CD4-positive, CD25-positive, alpha-beta regulatory T cell (primary cell): ENCODE measurements at regions not wholly inside any gene's neighbourhood (a gene's known extent, or its start where the extent isn't known, plus 50 kb on each side); places are given as distances from the start of the nearest gene placed in this dataset.

Experiments
- ATAC-seq, 2 donors: fragments of 150-1000 bp; cut with Tn5 transposase; one replicate each; pipeline ENCODE4 v1.10.0; 2021; ENCODE audit warnings: low read depth in 2 of 2, moderate number of reproducible peaks in 2 of 2, moderate library complexity in 1 of 2
- DNase-seq, 3 donors: peaks; one replicate each; pipeline versions ENCODE4 v3.0.0 to v3.0.0-alpha.2; 2012 to 2022; ENCODE audit warnings: mixed read lengths in 1 of 3
- H3K27ac ChIP-seq: one replicate; pipeline ENCODE4 v1.7.0; 2013; ENCODE audit warnings: mild to moderate bottlenecking, low read length; ENCODE audit not compliant: insufficient read depth, poor library complexity, severe bottlenecking
- H3K27me3 ChIP-seq: one replicate; pipeline ENCODE4 v1.7.0; 2013; ENCODE audit warnings: low read length; ENCODE audit not compliant: control insufficient read depth, insufficient read depth
- H3K36me3 ChIP-seq: one replicate; pipeline ENCODE4 v1.7.0; 2013; ENCODE audit warnings: mild to moderate bottlenecking, low read length, moderate library complexity; ENCODE audit not compliant: control insufficient read depth, insufficient read depth
- H3K4me1 ChIP-seq: 2 replicates; pipeline ENCODE4 v1.7.0; 2013; ENCODE audit warnings: mild to moderate bottlenecking, low read length; ENCODE audit not compliant: insufficient read depth, control insufficient read depth, poor library complexity, severe bottlenecking
- H3K4me3 ChIP-seq: one replicate; pipeline ENCODE4 v1.7.0; 2013; ENCODE audit warnings: low read depth, mild to moderate bottlenecking, low read length, moderate library complexity
- H3K9me3 ChIP-seq, 2 experiments: 1 replicate in 1 of 2; 2 replicates in 1 of 2; pipeline ENCODE4 v1.7.0; 2013; ENCODE audit warnings: low read length in 2 of 2, mild to moderate bottlenecking in 1 of 2, moderate library complexity in 1 of 2; ENCODE audit not compliant: control insufficient read depth in 2 of 2
- H3K27ac Mint-ChIP-seq, 3 donors: one replicate each; pipeline ENCODE4 v1.8.0; 2020 to 2022; ENCODE audit warnings: mild to moderate bottlenecking in 3 of 3, mixed read lengths in 3 of 3, moderate library complexity in 2 of 3
- H3K27me3 Mint-ChIP-seq: one replicate; pipeline ENCODE4 v1.8.0; 2022; ENCODE audit warnings: mild to moderate bottlenecking, mixed read lengths
- H3K36me3 Mint-ChIP-seq: one replicate; pipeline ENCODE4 v1.8.0; 2020; ENCODE audit warnings: mixed read lengths
- H3K4me1 Mint-ChIP-seq, 4 donors: one replicate each; pipeline ENCODE4 v1.8.0; 2020 to 2022; ENCODE audit warnings: mixed read lengths in 4 of 4, mild to moderate bottlenecking in 1 of 4
- H3K4me3 Mint-ChIP-seq, 4 donors: one replicate each; pipeline ENCODE4 v1.8.0; 2020 to 2022; ENCODE audit warnings: mild to moderate bottlenecking in 4 of 4, mixed read lengths in 4 of 4, moderate library complexity in 3 of 4
- H3K9me3 Mint-ChIP-seq, 7 donors: one replicate each; pipeline ENCODE4 v1.8.0; 2020 to 2022; ENCODE audit warnings: mixed read lengths in 7 of 7, mild to moderate bottlenecking in 3 of 7, moderate library complexity in 2 of 7

- Histone ChIP-seq H3K27me3 (peaks cover 21% of the 10 kb centered on the region), H3K36me3 (no peaks in the 10 kb centered on the region), H3K27ac (no peak overlapping the region), H3K4me3 (no peak overlapping the region), H3K4me1 (no peaks in the 10 kb centered on the region), H3K9me3 (no peaks in the 10 kb centered on the region)
- Mint-ChIP-seq H3K4me1 (peaks cover 0 to 12% (median 2%) of the 10 kb centered on the region in 4 donors), H3K9me3 (no peaks in the 10 kb centered on the region), H3K27ac (no peak overlapping the region), H3K4me3 (no peak overlapping the region), H3K36me3 (no peaks in the 10 kb centered on the region), H3K27me3 (peaks cover 51% of the 10 kb centered on the region)
- ATAC-seq (no peak), DNase-seq (no peak)
Observed at GRCh38 chr12:107311682-107312081, 218.3 kb upstream of the CRY1 start.

GRCh38 chr12:107317751-107318555, 224.6 kb upstream of the CRY1 start:
- H3K36me3 ChIP-seq, result no peaks in the 10 kb centered on the region
- H3K4me1 ChIP-seq, result peaks cover 31% of the 10 kb centered on the region
- H3K27me3 ChIP-seq, result peaks cover 8% of the 10 kb centered on the region
- H3K4me3 ChIP-seq, result peak overlapping the region; percentile 51
- Mint-ChIP-seq H3K4me1 (peaks cover 10 to 37% (median 23%) of the 10 kb centered on the region in 4 donors), H3K27me3 (peaks cover 68% of the 10 kb centered on the region), H3K9me3 (no peaks in the 10 kb centered on the region), H3K36me3 (no peaks in the 10 kb centered on the region), H3K4me3 (peak overlapping the region; percentile 83 to 93 (median 88)), H3K27ac (peak overlapping the region in 1 of 3 donors; percentile 33)
- H3K27ac ChIP-seq, result no peak overlapping the region
- DNase-seq, result peak; percentile 76 to 95 (median 81)
- ATAC-seq, result peak; percentile 70 to 72
- H3K9me3 ChIP-seq, result no peaks in the 10 kb centered on the region

GRCh38 chr12:107318556-107318805, 225.1 kb upstream of the CRY1 start:
- DNase-seq, result no peak
- no peaks in the 10 kb centered on the region for H3K36me3 ChIP-seq
- peaks cover 66% of the 10 kb centered on the region for H3K27me3 Mint-ChIP-seq
- H3K27me3 ChIP-seq, result peaks cover 11% of the 10 kb centered on the region
- no peaks in the 10 kb centered on the region for H3K9me3 ChIP-seq
- no peaks in the 10 kb centered on the region for H3K36me3 Mint-ChIP-seq
- no peak overlapping the region for H3K4me3 ChIP-seq
- H3K27ac Mint-ChIP-seq, result peak overlapping the region in 2 of 3 donors; percentile 21 to 34
- peaks cover 31% of the 10 kb centered on the region for H3K4me1 ChIP-seq
- no peaks in the 10 kb centered on the region for H3K9me3 Mint-ChIP-seq
- no peak for ATAC-seq
- no peak overlapping the region for H3K27ac ChIP-seq
- H3K4me1 Mint-ChIP-seq, result peaks cover 10 to 42% (median 26%) of the 10 kb centered on the region in 4 donors
- peak overlapping the region; percentile 83 to 93 (median 88) for H3K4me3 Mint-ChIP-seq

- Histone ChIP-seq H3K36me3 (no peaks in the 10 kb centered on the region), H3K4me1 (peaks cover 31% of the 10 kb centered on the region), H3K27ac (no peak overlapping the region), H3K27me3 (peaks cover 11% of the 10 kb centered on the region), H3K9me3 (no peaks in the 10 kb centered on the region), H3K4me3 (peak overlapping the region; percentile 26)
- no peak for ATAC-seq
- DNase-seq, result peak in 2 of 3 donors; percentile 6 to 41
- Mint-ChIP-seq H3K27ac (peak overlapping the region in 2 of 3 donors; percentile 25 to 34), H3K4me3 (peak overlapping the region; percentile 87 to 99 (median 92)), H3K27me3 (peaks cover 61% of the 10 kb centered on the region), H3K9me3 (peaks cover 0 to 3% (median 0%) of the 10 kb centered on the region in 7 donors), H3K4me1 (peaks cover 10 to 47% (median 26%) of the 10 kb centered on the region in 4 donors), H3K36me3 (no peaks in the 10 kb centered on the region)
Observed at GRCh38 chr12:107318806-107319532, 225.6 kb upstream of the CRY1 start.

GRCh38 chr12:107319533-107320032, 226.2 kb upstream of the CRY1 start:
- Histone ChIP-seq H3K27me3 (peaks cover 11% of the 10 kb centered on the region), H3K4me1 (peaks cover 32% of the 10 kb centered on the region), H3K27ac (peak overlapping the region; percentile 23), H3K36me3 (no peaks in the 10 kb centered on the region), H3K9me3 (no peaks in the 10 kb centered on the region), H3K4me3 (peak overlapping the region; percentile 66)
- Mint-ChIP-seq H3K36me3 (no peaks in the 10 kb centered on the region), H3K27me3 (peaks cover 55% of the 10 kb centered on the region), H3K4me1 (peaks cover 10 to 52% (median 28%) of the 10 kb centered on the region in 4 donors), H3K4me3 (peak overlapping the region; percentile 89 to 99 (median 94)), H3K27ac (peak overlapping the region in 1 of 3 donors; percentile 96), H3K9me3 (peaks cover 0 to 3% (median 0%) of the 10 kb centered on the region in 7 donors)
- ATAC-seq, result no peak
- DNase-seq, result peak in 1 of 3 donors; percentile 36

GRCh38 chr12:107320033-107320928, 226.9 kb upstream of the CRY1 start:
- Histone ChIP-seq H3K9me3 (no peaks in the 10 kb centered on the region), H3K27me3 (peaks cover 11% of the 10 kb centered on the region), H3K36me3 (no peaks in the 10 kb centered on the region), H3K4me3 (peak overlapping the region; percentile 66), H3K27ac (peak overlapping the region; percentile 62), H3K4me1 (peaks cover 36% of the 10 kb centered on the region)
- ATAC-seq (peak; percentile 47 to 49), DNase-seq (peak; percentile 64 to 85 (median 78))
- Mint-ChIP-seq H3K9me3 (peaks cover 0 to 3% (median 0%) of the 10 kb centered on the region in 7 donors), H3K27ac (peak overlapping the region; percentile 96 to 99 (median 98)), H3K4me3 (peak overlapping the region; percentile 89 to 99 (median 94)), H3K4me1 (peaks cover 10 to 59% (median 33%) of the 10 kb centered on the region in 4 donors), H3K36me3 (no peaks in the 10 kb centered on the region), H3K27me3 (peaks cover 48% of the 10 kb centered on the region)
